Peyer's patch (tissue), 4 donors: ENCODE measurements at regions not wholly inside any gene's neighbourhood (a gene's known extent, or its start where the extent isn't known, plus 50 kb on each side); places are given as distances from the start of the nearest gene placed in this dataset.

ENCODE experiments used
- CTCF ChIP-seq, 6 experiments: fragments of 450-650 bp in 4 of 6; fragments of 200-600 bp in 2 of 6; sonication (generic) in 1 of 6; IDR thresholded peaks; one replicate each; pipeline ENCODE4 v1.5.1; 2017 to 2019; ENCODE audit warnings: antibody characterized with exemption in 6 of 6, mild to moderate bottlenecking in 3 of 6, moderate library complexity in 1 of 6
- POLR2A ChIP-seq, 2 donors: fragments of 450-650 bp; IDR thresholded peaks; one replicate each; pipeline ENCODE4 v1.5.1; 2017; ENCODE audit warnings: antibody characterized with exemption in 2 of 2, mild to moderate bottlenecking in 2 of 2, moderate library complexity in 2 of 2

DNA sequence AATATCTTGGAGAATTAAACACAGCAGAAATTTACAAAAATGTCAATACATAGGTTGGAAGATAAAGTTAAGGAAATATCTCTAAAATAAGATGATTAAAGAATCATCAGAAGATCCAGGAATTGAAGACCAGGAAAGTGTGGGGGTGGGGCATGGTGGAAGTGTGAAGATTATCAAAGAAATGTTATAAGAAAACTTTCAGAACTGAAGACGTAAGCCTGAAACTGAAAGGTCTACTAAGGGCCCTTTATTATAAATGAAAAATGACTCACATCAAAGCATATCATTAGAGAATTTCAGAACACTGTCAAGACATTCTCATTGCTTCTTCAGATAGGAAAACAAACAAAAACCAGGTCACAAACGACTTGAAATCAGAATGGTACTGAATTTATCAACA is 92.4 kb upstream of the DPT start:
- TF ChIP-seq CTCF (IDR thresholded peaks at IDR 0.05): no peak
- no peak for TF ChIP-seq POLR2A (IDR thresholded peaks at IDR 0.05)
